HG03060 (cell line): ENCODE measurements at regions not wholly inside any gene's neighbourhood (a gene's known extent, or its start where the extent isn't known, plus 50 kb on each side); places are given as distances from the start of the nearest gene placed in this dataset.
"Not testable (repeated sequence)": the region's sequence is repeated elsewhere in the genome, so short reads cannot be mapped to it uniquely, and the experiment has no call there.

ENCODE experiments used
- ATAC-seq: cut with Tn5 transposase; IDR thresholded peaks from one replicate; pipeline ENCODE4 v1.9.1; 2021; ENCODE audit warnings: low read depth, moderate number of reproducible peaks; ENCODE audit not compliant: unreplicated experiment

DNA sequence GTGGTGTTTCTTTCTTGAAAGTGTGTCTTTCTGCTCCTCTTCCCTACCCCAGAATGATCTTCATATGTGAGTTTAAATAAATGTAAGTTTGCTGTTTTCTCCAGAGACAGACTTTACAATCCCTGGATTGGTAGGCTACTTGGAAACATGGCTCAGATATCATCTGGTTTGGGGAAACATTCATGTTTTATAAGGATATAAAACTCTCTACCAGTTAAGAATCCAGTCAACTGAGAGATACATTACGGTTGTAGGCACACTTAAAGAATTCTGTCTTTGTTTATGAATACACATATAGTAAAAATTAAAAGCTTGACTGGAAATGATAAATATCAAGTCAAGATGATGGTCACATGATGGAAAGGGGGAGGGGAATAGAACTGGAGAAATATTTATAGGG lies 739.3 kb downstream of the SLC4A3 start:
- ATAC-seq = no peak

DNA sequence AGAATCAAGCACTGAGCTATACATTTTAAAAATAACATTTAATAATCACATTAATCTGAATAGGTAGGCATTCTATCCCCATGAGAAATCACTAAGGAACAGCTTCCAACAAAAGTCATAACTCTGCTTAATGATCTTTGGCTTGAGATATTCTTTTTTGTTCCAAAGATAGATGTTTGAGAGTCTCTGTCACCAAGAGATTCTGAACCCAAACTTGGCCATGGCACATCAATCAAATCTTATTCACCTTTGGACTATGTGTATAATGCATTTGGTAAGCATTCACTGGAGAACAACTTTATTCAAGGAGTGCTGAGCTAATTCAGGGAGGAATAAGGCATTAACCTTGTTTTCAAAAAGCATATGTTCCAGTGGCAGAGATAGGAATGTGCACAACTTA lies 743.3 kb downstream of the SLC4A3 start:
- ATAC-seq = no peak

DNA sequence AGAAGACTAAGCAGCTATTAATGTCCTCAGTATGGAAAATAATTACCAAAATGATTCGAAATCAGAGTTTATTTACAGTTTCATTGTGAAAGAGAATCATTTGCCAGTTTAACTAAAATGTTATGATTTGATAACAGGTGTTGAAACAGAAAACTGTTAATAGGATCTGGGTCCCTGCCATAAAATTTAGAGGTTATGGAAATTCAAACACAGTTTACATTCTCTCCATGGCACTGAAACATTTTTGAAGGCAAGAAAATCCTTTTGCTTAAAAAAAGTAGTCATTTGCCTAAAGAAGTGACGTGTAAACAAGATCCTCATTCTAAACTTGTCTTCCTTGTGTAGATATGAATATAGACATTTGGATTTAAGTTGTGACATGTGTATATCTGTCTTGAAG lies 743.8 kb downstream of the SLC4A3 start:
- ATAC-seq = no peak

DNA sequence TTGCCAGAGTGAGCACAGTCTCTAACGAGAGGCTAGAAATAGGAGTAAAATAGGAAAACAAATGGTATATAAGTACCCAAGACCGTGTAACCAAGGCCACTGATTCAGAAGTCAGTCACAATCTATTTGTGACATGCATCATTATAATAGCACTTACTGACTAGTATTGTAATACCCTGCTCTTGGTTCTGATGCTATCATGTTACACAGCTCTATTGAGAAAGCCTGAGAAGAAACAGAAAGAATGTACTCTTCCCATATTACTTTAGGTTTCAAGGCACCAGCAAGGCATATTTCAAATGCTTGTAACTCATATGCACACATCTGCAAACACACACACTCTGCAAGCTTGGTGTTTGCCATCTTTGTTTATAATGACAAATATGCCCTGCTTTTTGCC lies 746.4 kb downstream of the SLC4A3 start:
- no peak for ATAC-seq

DNA sequence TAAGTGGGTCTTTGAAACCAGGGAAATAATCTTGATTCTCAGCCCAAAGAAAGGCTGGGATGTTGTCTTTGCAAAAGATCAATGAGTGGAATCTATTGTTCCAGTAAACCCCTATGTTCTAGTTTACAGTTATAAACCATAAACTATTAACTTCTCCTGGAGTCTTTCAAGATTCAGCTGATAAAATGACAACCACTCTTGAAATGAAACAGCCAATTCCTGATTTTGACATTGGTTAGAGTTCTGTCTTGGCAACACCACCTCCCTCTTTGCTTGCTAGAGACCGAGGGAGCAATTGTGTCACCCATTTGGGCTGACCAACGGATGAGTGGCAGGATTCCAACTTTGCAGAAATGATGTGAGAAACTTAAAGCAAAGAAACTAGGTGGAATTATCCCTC lies 746.9 kb downstream of the SLC4A3 start:
- no peak for ATAC-seq

DNA sequence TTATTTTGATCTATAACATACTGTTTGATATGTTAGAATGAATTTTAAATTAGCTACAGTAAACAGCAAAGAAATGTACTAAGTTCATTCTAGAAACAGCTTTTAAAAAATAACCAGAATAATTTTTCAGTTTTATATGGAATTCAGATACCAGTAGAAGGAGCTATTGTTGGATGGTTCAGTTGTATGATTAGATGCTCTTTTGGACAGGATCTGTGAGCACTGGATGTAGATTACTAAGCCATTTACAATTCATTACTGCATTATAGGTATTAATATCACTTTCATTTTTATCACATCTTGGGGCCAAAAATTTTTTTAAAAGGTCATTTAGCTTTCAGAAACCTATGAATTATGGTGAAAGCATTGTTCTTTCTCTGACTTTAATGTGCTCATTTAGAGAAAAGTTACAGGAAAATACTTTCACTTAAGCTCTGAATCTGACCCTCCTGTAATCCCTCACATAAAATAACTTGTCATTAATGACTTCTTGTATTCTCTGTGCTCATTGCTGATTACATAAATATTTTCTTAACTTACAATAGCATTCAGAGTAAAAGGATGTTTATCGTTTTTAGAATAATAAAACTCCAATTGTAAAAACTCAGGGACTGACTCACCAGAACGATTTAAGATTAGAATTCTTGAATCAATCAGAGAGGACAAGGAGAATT lies 750.2 kb downstream of the SLC4A3 start:
- no peak for ATAC-seq

DNA sequence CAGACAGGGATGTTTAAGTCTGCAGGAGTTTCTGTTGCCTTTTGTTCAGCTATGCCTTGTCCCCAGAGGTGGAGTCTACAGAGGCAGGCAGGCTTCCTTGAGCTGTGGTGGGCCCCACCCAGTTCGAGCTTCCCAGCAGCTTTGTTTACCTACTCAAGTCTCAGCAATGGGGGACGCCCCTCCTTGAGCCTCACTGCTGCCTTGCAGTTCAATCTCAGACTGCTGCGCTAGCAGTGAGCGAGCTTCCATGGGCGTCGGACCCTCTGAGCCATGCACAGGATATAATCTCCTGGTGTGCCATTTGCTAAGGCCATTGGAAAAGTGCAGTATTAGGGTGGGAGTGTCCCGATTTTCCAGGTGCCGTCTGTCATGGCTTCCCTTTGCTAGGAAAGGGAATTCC lies 760.3 kb downstream of the SLC4A3 start:
- not testable (repeated sequence) for ATAC-seq

DNA sequence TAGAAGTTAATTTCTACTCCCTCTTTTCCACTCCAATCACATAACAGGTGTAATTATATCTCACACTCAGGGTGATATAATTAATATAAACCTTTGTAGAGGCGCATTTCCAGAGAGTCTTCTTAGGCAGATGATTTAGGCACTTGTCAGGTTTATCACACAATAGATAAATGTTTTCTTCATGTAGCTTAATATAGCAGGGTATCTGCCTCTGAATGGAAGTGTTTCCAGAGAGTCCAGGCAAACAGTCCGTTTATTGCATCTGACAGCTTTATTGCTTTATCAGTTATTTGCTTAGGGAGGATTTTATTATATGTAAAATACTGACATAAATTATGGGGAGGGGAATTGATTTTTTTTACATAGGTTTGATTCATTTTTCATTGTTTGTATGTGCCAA lies 766.3 kb downstream of the SLC4A3 start:
- no peak for ATAC-seq

DNA sequence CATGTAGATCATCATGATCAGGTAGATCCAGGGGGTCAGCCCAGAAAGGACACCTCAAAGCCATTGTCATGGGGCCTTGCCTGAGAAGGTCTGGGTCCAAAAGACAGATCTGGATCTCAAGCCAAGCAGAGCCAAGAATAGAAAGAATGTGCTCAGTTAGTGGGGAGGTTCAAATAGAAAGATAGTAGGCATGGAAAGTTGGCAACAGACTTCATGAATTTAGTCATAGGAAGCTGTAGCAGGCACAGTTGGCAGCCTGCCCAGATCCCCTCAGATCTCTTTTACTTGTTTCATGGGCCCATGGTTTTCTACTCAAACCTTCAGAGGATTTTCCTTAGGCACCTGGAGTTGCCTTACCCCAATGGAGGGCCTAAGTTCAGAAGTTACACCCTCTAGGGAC lies 767.0 kb downstream of the SLC4A3 start:
- no peak for ATAC-seq

DNA sequence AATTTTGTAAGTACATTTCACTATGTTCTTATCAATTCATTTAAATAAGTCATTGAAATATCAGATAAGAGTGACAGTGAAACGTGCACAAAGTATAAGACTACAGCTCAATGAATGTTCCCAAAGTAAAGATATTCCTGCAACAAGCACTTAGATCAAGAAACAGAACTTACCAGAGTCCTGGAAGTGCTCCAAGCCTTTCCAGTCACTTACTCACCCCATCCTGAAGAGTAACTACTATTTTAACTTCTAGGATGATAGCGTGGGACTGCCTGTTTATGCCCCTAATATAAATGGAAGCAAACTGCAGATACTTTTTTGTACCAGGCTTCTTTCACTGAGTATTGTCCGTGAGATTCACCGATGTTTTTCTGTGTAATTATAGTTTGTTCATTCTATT lies 768.9 kb downstream of the SLC4A3 start:
- no peak for ATAC-seq

DNA sequence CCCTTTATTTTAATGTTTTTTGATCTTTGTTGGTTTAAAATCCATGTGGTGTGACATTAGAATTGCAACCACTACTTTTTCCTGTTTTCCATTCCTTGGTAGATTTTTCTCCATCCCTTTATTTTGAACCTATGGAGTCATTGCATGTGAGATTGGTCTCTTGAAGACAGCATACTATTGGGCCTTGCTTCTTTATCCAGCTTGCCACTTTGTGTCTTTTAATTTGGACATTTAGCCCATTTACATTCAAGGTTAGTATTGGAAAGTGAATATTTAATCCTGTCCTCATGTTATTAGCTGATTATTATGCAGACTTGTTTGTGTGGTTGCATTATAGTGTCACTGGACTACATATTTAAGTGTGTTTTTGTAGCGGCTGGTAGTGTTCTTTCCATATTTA lies 782.9 kb downstream of the SLC4A3 start:
- no peak for ATAC-seq

DNA sequence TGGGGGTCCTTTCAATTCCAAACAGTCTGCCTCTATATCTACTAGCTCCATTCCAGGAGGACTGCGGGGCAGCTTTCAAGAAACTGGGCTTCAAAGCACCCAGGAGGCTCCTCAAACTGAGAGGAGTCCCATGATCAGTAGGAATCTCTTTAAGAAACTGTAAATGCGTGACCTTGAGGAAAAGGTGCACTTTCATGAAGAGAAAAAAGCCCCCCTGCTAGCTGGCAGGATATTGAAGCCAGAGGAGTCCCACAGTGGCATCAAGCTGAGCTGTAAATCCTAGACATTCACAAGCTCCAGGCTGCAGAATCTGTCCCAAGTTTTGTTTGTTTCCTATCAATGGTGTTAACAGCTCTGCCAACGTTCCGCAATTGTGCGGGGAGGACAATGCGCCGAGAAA lies 790.1 kb downstream of the SLC4A3 start:
- no peak for ATAC-seq

DNA sequence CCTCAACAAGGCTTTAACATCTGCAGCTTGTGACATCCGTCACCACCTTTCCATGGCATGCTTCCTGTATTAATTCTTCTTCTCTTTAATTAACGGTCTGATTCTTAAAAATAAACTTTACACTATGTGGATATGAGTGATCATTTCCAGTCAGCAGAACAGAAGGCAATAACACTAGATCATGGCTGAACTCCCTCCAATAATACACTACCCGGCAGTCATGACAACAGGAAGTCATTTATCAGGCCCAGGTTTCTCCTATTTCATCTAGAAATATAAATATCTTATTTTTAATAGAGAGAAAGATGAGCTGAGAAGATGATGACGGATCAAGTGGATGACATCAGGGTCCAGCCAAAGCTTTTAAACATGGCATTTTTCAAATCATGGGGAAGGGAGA lies 792.2 kb downstream of the SLC4A3 start:
- ATAC-seq = no peak

DNA sequence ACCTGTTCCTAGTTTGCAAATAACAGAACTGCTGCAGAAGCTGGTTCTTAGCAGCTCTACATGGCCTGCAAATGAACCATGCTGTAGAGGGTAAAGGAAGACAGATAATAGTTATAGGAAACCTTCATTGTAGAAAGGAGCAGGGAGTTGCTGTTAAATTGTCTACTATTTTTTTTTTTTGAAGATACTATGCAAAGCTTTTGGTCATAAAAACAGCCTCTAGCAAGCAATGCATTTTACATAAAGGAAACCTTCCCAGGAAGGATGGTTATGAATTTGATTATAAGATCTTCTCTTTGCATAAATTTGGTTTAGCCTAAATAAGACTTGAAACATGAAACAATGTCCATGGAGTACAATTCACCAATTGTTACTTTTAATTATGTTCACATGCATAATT lies 793.4 kb downstream of the SLC4A3 start:
- no peak for ATAC-seq

DNA sequence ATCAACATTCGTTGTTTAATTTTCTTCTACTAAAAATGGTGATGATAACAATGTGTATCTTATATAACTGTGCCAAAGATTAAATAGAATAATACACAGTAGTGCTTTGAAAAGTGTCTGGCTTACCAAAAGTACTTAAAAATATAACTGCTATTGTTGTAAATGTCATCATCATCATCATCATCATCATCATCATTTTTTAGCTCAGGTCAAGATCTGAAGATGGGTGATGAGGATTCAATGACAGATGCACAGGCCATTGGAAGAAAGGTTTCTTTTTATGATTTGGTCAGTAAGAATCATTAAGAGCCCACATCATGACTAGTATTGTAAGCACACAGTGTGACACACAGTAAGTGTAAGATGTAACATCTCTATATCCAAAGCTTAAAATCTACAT lies 795.2 kb downstream of the SLC4A3 start:
- ATAC-seq = no peak

DNA sequence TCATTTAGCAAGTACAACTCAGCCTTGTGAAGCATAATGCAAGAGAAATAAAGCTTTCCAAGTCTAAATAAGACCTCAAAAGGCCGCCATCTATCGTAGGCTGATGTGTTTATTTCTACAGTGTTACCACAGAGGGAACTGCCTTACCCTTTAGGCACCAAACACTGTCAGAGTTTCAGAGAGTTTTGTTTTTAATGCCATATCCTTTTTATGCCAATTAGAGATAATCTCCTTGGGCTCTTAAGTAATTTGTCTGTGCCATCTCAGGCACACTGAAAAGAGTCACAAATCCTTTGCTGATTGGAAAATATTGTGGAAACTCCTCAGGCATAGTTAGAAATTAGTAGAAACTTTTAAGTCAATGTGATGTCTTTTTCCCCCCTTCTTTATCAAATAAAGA lies 797.1 kb downstream of the SLC4A3 start:
- no peak for ATAC-seq

DNA sequence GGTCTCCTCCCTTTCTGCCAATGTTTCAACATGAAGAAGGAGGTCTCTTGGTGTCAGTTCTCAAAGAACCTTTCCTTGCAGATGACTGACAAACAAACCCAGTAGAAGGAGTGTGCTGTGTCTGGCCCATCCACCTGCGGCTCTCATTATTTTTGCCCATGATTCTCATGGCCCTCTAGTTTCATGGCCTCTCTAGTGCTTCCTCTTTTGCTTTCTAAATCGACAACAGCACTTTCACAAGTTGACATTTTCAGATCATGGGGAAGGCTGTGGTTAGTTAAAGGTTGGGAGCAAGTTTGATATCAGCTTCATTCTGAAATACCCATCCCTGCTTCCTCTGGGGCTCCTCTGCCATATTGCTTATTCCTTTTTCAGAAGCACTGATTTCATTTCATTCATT lies 805.2 kb downstream of the SLC4A3 start:
- ATAC-seq = no peak

DNA sequence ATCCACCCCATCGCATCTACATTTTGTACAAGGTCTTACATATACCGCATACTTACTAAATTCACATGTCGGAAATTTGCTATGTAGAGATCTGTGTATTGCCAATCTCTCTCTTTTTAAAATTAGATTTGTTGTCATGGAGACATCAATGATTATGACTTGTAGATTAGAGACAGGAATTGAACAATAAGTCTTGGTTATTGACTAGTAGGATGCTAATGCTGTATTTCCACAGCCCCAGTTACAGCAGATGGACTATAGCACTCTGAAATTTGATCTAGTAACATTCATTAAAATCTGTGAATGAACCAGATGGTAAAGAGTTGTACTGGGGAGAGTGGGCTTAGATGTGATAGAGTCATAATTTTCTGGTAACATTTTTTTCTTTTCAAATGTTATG lies 805.7 kb downstream of the SLC4A3 start:
- ATAC-seq = no peak

DNA sequence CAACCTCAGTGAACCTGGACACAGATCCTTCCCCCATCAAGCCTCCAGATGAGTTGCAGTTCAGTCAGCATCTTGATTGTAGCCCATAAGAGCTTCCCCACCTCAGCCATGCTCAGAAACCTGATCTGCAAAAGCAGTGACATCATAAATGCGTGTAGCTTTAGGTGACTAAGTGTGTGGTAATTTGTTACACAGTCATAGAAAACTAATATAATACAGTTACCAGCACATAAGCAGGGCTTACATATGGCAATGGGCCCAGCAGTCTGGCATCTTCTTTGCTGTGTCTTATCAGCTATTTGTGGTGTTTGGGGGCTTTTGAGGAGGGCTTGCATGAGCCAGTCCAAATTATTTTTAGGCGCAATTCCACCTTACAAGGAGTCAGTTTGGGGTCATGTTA lies 807.0 kb downstream of the SLC4A3 start:
- no peak for ATAC-seq

DNA sequence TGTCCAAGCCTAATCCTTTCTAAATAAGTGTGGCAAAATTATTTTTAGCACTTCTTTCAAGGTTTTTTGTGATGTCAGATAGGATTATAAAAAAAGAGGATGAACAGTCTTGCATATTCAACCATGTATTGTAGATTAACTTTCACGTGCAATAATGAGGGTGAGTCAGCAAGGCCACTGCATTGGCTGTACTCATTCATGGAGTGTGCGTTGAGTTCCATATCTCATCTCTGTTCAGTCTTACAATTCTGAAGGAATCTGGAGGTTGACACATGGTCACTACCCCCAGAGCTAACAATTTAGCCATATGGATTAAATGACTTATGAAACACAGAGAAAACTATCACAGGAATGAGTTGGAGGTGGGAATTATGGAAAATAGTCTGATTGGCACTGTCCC lies 810.5 kb downstream of the SLC4A3 start:
- no peak for ATAC-seq

DNA sequence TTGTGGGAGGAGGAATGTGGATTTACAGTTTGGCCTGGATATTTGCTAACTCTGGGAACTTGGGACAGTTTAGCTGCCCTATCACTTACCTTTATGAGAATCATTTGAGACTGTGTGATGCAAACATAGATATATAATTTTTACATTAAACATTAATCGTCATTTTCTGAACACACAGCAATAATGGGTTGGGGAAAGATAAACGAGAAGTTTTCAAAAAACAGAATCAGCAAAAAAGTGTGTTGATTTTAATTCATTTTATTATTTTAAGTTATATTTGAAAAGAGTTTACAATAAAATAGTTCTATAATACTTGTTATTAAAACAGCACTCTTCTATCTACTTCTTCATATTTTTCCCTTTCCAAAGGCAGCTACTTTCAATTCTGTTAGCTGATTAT lies 813.3 kb downstream of the SLC4A3 start:
- ATAC-seq = no peak

DNA sequence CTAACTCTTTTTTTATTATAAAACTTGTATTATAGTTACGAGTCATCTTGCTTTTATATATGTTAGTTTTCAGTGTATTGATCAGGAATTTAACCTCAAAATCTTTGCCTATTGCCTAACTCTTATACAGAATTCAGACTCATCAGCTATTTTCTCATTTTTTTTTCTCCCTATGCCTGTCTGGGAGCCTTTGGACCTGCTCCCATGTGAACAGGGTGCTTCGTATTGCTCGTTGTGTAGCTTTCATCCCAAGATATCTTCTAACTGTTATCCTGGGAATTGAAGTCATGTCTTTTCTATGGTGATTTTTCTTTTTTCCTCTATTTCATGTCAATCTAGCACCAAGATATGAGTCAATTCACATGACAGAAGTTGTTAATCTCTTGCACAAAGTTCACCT lies 814.0 kb downstream of the SLC4A3 start:
- no peak for ATAC-seq

DNA sequence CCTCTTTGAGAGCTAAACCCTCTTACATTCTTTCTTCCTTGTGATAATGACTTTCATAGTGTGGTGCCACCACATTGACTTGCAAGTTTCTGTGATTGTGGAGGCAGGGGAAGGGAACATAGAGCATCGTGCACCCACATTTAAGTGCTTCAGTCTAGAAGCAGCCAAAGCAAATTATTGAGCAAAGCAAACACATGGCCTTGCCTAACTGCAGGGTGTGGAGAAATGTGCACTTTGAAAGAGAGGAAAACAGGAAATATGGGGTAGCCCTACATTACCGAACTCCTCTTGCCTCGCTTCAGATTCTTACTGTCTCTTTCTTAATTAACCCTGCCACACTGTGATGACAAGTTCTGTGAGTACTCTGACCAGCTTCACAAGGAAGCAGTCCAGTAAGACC lies 814.6 kb downstream of the SLC4A3 start:
- no peak for ATAC-seq
